HG02678 (cell line): ENCODE measurements at regions not wholly inside any gene's neighbourhood (a gene's known extent, or its start where the extent isn't known, plus 50 kb on each side); places are given as distances from the start of the nearest gene placed in this dataset.
"Not testable (repeated sequence)": the region's sequence is repeated elsewhere in the genome, so short reads cannot be mapped to it uniquely, and the experiment has no call there.

ENCODE experiments used
- ATAC-seq: cut with Tn5 transposase; IDR thresholded peaks from one replicate; pipeline ENCODE4 v1.9.1; 2021; ENCODE audit warnings: mild to moderate bottlenecking, moderate library complexity; ENCODE audit not compliant: unreplicated experiment

DNA sequence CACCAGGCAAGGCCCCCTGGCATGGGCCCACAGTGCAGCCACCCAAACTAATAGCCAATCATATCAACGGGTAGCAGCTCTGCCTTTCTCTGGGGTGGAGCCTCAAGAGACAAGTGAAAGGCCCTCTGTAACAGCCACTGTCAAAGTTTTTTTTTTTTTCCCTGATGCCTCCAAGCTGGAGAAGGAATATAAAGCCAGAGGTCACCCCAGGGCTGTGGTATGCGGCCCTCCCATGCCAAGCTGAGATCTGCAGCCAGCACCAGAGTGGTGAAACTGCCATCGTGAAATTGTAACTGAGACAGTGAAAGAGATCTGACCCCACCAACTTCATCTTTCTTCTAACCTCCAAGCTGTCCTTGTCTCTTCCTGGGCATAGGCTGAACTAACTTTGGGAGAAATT is 407.0 kb downstream of the KLHL4 start:
- no peak for ATAC-seq

DNA sequence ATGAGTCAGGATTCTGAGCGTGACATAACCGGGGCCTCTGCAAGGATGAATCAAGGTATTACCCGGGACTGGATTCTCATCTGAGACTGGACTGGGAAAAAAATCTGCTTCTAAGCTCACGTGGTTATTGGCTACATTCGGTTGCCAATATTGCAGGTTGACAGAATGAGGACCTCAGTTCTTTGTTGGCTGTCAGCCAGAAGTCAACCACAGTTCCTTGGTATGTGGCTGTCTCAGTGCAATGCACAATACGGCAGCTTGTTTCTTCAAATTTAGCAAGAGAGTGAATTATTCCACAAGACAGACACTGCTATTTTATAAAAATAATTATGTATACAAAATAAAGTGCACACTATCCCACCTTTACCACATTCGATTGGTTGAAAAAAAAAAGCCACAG is 424.2 kb downstream of the KLHL4 start:
- no peak for ATAC-seq

DNA sequence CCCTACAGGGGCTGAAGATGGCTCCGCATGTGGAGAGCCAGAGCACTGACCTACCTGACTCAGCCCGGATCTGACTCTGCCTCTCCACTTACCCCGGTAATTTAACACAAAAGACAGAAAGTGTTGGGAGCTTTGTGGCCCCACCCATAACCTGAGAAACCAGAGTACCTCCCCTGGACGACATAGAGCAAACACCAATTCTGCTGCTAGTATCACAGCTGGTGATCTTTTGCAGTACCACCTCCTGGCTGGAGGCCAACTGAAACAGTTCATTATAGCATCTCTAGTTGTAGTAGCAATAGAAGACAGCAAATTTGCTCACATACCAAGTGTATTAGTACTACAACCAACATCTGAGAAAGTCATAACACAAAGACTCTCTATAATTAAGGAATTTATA is 443.9 kb downstream of the KLHL4 start:
- ATAC-seq = no peak

DNA sequence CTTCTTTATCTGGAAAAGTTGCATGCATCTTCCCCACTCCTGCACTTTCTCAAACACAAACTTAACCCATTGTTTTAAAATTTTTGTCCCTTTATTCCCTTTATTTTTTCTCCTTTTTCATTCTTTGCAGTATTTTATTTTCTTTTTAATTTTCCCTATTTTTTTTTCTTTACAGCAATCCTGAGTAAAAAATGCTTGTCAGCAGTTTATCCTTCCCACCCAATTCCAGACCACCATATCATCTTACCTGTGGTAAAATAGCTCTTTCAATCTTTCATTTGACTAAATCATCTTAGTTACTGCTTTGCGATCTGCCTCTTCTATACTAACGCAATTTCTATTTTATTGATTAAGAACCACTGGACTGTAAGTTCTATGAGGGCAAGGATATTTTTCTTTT is 450.5 kb downstream of the KLHL4 start:
- ATAC-seq = no peak

DNA sequence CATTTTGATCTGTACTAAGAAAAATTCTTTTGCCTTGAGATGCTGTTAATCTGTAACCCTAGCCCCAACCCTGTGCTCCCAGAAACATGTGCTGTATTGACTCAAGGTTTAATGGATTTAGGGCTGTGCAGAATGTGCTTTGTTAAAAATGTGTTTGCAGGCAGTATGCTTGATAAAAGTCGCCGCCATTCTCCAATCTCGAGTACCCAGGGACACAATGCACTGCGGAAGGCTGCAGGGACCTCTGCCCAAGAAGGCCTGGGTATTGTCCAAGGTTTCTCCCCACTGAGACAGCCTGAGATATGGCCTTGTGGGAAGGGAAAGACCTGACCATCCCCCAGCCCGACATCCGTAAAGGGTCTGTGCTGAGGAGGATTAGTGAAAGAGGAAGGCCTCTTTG is 454.5 kb downstream of the KLHL4 start:
- not testable (repeated sequence) for ATAC-seq

DNA sequence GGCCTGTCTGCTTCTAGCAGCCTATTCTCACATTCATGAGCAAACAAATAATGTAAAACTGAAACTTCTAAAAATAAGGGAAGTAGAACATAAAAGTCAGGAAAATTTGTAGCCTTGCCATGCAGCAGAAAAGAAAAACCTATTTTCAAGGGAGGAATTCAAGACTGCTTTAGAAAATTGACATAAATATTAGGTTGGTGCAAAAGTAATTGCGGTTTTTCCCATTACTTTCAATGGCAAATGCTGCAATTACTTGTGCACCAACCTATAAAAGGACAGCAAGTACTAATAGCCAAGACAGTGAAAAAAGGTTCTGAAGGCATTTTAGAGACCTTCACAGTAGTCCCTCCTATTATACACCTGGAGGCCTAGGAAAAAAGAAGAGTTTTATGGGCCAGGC is 457.8 kb downstream of the KLHL4 start:
- no peak for ATAC-seq

DNA sequence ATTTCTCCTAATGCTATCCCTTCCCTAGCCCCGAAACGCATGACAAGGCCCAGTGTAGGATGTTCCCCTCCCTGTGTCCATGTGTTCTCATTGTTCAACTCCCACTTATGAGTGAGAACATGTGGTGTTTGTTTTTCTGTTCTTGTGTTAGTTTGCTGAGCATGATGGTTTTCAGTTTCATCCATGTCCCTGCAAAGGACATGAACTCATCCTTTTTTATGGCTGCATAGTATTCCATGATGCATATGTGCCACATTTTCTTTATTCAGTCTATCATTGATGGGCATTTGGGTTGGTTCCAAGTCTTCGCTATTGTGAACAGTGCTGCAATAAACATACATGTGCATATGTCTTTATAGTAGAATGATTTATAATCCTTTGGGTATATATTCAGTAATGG is 490.3 kb downstream of the KLHL4 start:
- not testable (repeated sequence) for ATAC-seq

DNA sequence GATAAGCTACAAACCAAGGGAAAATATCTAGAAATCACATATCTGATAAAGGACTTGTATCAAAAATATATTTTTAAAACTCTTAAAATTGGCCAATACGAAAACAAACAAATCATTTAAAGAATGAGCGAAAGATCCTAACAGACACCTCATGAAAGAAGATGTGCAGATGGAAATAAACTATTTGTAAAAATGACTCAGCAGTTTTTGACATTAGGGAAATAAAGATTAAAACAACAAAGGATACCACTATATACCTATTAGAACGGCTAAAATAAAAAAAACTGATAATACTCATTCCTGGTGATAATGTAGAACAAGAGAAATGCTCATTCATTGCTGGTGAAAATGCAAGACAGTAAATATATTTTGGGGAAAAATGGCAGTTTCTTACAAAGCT is 506.4 kb downstream of the KLHL4 start:
- no peak for ATAC-seq

DNA sequence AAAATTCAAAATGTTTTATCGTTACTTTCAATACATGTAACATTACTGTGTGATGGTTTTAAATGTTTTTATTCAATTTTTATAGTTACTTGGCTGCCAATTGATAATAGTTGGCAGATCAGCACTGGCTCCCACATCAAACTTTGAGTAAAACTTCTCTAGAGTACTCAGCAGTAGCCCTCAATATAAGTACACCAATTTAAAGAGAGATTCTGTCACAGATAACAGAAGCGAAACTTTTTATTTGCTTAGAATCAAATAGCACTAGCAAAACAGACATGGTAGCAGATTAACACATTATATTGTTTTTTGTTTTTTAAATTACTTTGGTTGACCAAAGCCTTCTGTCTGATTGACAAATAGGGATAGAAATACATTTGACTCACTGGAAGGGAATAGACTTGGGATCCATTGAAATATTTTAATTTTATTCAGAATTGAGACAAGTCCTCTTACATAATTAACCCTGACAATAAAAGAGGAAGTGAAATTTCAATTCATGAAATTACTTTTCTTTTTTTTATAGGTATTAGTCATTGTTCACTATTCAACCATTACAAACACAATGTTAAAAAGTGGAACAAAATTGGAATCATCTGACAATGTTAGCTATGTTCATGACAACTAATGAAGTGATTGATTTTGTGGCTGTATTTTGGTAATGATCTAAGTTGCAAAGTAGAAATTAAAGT is 554.9 kb downstream of the KLHL4 start:
- no peak for ATAC-seq

DNA sequence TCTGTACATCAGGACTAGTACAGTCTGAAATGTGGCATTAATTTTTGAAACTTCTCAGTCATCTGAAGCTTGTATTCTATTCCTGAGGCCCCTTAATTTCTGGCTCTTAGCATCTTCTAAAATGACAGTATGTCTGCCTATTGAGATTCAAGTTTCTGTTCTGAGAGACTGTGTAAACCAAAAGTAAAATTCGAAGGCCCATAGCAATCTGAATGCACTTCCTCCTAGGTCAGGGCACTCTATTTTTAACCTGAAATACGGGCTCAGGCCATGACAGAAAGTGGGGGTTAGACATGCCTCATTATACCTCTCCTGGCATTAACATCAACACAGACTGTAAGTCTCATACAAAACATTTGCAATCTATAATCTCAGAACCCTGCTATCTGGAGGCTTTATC is 584.4 kb downstream of the KLHL4 start:
- no peak for ATAC-seq

DNA sequence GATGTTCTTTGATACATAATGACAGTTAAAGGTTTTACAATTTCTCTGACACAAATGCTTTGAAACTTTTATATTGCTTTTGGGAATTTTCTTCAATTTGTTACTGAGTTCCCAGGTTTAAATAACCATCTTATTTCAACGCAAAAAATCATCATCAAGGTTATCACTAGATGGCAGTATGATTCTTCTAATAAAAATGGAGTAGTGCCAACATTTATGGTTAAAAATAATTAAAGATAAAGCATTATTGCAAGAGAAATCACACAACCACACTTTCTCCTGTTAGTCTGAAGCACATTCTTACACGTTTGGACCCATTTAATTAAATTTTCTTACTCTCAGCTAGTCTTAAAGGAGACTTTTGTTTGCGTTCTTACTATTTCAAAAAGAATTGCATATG is 611.3 kb upstream of the CPXCR1 start:
- ATAC-seq = no peak

DNA sequence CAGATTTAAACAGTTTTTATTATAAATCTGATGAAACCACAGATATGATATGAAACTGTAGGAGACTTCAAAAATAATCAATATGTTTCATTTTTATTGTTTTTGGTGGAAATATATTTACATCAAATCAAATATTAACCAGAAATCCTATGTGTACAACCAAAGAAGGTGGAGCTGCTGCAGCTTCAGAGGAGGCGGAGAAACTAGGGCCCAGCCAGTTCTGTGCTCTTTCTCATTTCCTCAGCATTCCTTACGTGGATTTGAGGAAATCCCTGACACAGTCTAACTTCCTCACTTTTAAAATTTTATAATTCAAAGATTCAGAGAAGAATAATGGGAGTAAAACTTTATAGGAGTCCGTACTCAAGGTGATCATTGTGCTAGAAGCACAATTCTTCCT is 610.7 kb upstream of the CPXCR1 start:
- ATAC-seq = no peak

DNA sequence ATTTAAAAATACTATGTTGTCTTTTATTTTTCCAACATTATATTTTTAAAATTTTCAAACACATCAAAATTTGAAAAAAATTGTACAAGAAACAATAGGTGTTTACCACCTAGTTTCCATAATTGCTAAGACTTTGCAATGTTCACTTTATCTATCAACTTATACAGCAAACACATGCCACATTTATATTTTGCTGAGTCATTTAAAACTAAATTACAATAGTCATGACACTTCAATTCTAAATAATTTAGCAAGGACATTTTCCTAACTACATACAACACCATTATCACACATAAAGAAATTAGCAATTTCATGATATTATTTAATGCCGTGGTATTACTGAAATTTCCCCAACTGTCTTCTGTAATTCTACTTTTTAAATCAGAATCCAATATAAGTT is 600.4 kb upstream of the CPXCR1 start:
- ATAC-seq = no peak

DNA sequence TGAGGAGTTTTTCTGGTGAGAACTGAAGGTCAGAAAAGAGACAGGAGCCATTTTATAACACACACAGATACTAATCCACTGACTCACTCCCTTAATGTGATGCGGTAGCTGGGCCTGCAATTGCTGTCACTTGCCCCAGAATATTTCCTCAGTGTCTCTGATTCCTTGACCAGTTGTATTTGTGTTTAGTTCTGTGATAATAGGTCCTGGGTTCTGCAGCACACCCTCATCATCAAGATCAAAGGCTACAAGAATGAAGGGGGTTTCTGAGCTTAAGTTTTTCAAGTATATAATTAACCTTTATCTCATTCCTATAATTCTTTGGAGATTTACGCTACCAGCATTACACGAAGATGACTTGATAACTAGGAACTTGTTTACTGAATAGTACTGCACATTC is 576.5 kb upstream of the CPXCR1 start:
- ATAC-seq = no peak

DNA sequence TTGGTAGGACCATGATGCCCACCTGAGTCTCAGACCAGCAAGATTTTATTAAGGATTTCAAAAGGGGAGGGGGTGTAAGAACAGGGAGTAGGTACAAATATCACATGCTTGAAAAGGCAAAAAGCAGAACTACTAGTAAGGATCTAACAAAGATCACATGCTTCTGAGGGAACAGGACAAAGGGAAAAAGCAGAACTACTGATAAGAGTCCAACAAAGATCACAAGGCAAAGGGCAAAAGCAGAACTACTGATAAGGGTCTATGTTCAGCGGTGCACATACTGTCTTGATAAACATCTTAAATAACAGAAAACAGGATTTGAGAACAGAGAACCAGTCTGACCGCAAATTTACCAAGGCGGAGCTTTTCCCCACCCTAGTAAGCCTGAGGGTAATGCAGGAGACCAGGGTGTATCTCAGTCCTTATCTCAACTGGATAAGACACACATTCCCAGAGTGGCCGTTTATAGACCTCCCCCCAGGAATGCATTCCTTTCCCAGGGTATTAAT is 573.0 kb upstream of the CPXCR1 start:
- not testable (repeated sequence) for ATAC-seq

DNA sequence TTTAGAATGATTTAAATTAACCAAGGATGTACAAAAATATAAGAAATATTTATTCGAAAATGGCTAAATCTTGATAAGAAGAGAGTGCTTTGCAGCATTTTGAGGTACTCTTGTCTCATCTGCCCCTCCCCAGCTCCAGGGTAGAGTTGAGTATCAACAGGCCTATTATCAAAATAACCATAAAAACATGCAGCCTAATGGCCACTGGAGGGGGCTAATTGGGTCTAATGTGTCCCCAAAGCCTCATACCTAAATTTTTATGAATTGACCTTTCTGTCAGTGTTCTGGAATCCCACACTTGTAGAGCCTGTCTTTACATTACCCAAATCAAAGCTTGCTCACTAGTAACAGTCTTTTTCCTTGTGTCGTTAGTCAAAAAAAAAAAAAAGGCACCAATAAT is 544.9 kb upstream of the CPXCR1 start:
- no peak for ATAC-seq

DNA sequence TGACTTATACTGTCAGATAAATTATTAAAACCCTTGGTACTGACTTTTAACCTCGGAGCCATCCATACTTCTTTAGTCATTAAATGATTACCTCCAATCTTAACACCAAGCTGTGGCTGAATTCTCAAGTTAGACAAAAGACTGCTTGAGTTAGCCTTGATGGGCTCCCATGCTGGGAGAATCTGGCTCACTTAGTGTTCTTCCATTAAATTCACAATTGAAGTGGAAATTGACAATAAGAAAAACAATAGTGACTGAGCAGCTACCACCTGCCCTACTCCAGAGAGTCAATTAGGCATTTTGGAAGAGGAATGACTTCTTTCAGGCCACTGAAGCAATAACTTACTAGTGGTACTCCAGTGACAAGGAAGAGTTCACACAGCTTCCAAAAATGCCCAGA is 503.0 kb upstream of the CPXCR1 start:
- ATAC-seq = no peak

DNA sequence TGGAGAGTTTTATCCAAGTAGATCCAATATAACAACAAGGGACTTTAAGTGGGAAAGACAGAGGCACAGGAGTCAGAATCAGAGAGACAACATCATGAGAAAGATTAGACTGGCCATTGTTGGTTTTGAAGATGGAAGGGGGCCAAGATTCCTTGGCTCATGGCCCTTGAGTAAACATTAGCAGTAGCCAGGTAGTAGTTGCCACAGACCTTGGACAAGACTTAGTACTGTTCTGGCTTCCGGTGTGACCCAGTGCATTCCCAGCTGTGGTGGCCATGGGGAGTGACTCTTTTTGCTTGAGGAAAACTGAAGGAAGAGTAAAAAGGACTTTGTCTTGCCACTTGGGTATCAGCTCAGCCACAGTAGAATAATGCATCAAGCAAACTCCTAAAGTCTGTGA is 462.2 kb upstream of the CPXCR1 start:
- ATAC-seq = no peak

DNA sequence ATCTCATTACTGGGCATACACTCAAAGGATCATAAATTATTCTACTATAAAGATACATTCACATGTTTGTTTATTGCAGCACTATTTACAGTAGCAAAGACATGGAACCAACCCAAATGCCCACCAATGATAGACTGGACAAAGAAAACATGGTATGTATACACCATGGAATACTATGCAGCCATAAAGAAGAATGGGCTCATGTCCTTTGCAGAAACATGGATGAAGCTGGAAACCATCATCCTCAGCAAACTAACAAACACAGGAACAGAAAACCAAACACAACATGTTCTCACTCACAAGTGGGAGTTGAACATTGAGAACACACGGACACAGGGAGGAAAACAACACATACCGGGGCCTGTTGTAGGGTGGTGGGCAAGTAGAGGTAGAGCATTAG is 433.1 kb upstream of the CPXCR1 start:
- not testable (repeated sequence) for ATAC-seq

DNA sequence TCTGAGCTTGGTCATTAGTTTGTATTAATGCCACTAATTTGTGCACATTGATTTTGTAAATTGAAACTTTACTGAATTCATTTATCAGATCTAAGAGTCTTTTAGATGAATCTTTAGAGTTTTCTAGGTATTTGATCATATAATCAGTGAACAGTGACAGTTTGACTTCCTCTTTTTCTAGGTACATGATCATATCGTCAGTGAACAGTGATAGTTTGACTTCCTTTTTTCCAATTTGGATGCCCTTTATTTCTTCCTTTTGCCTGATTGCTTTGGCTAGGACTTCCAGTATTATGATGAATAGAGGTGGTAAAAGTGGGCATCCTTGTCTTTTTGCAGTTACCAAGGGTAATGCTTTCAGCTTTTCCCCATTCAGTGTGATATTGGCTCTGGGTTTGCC is 421.4 kb upstream of the CPXCR1 start:
- ATAC-seq = no peak

DNA sequence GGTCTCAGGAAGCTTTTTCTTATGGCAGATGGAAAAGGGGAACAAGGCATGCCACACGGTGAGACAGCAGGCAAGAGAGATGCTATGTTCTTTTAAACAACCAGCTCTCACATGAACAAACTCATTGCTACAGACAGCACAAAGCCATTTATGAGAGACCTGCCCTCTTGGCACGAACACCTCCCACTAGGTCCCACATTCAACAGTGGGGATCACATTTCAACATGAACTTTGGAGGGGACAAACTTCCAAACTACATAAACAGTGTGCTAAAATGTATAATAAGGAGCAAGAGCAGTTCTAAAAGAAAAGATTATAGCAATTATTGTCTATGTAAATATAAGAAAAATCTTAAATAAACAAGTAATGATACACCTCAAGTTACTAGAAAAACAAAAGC is 391.8 kb upstream of the CPXCR1 start:
- ATAC-seq = no peak

DNA sequence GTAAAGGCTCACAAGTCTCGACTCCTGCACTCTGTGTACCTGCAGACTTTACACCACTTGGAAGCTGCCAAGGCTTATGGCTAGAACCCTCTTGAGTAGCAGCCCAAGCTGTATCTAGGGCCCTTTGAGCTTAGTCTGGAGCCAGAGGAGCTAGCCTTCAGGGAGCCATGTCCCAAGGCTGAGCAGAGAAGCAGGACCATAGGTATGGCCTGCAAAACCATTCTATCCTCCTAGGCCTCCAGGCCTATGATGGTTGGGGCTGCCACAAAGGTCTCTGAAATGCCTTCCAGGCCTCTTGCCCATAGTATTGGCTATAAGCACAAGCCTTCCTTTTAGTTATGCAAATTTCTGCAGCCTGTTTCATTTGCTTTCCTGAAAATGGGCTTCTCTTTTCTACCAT is 380.7 kb upstream of the CPXCR1 start:
- no peak for ATAC-seq

DNA sequence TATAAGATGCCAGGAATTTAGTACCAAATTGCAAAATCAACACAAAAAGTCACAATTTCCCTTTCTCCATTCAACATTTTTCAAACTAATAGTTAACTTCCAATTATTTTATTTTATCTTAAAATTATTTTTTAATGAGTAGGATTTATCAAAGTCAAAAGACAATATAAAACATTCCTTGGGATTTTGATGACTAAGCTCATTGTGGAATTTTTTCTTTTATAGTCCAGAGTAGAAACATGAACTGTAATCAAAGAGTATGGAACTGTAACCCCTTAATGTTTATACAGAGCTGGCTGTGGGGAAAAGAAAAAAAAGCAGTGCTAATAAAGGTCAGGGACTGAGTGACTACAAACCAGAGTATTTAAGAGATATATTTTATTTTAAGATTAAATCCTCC is 368.6 kb upstream of the CPXCR1 start:
- no peak for ATAC-seq
